Kidney (tissue), 13 donors: ENCODE measurements at regions not wholly inside any gene's neighbourhood (a gene's known extent, or its start where the extent isn't known, plus 50 kb on each side); places are given as distances from the start of the nearest gene placed in this dataset.

ENCODE experiments used
- DNase-seq, 5 donors: peaks; one replicate each; pipeline ENCODE4 v3.0.0-alpha.2; 2013 to 2020
- FAIRE-seq: peaks from 2 replicates; lab custom pipeline; 2012; peaks lifted over from hg19 to GRCh38; lab: Jason Lieb, UNC
- H3K27ac ChIP-seq, 2 donors: one replicate each; pipeline ENCODE4 v1.7.0; 2013; ENCODE audit warnings: low read depth in 2 of 2, low read length in 2 of 2, inconsistent platforms in 1 of 2
- H3K27me3 ChIP-seq: one replicate; pipeline ENCODE4 v1.7.1; 2013; ENCODE audit warnings: low read length, inconsistent platforms; ENCODE audit not compliant: control insufficient read depth, insufficient read depth
- H3K36me3 ChIP-seq, 3 donors: one replicate each; pipeline versions ENCODE4 v1.7.0 to v1.7.1; 2013; ENCODE audit warnings: low read length in 3 of 3, control low read depth in 1 of 3, inconsistent platforms in 1 of 3; ENCODE audit not compliant: insufficient read depth in 3 of 3, control insufficient read depth in 2 of 3
- H3K4me1 ChIP-seq, 3 donors: one replicate each; pipeline versions ENCODE4 v1.7.0 to v1.7.1; 2013; ENCODE audit warnings: low read length in 3 of 3, inconsistent platforms in 1 of 3, low read depth in 1 of 3; ENCODE audit not compliant: control insufficient read depth in 2 of 3, insufficient read depth in 2 of 3
- H3K4me3 ChIP-seq, 3 donors: one replicate each; pipeline versions ENCODE4 v1.7.0 to v1.8.1; 2013; ENCODE audit warnings: low read length in 3 of 3, control low read depth in 1 of 3, inconsistent platforms in 1 of 3
- H3K9ac ChIP-seq, 3 donors: one replicate each; pipeline versions ENCODE4 v1.7.0 to v1.7.1; 2013; ENCODE audit warnings: low read length in 3 of 3, control low read depth in 1 of 3, inconsistent platforms in 1 of 3
- H3K9me3 ChIP-seq, 3 donors: one replicate each; pipeline versions ENCODE4 v1.7.0 to v1.7.1; 2013; ENCODE audit warnings: low read length in 3 of 3, control low read depth in 1 of 3, inconsistent platforms in 1 of 3; ENCODE audit not compliant: control insufficient read depth in 2 of 3, insufficient read depth in 1 of 3
- CTCF ChIP-seq: IDR thresholded peaks from 3 replicates; pipeline ENCODE4 v1.5.1; 2012; ENCODE audit warnings: mild to moderate bottlenecking, moderate library complexity, borderline replicate concordance; ENCODE audit not compliant: insufficient read depth; ENCODE audit errors: extremely low read depth
- intact Hi-C: fragments of 100-400 bp; cut with DNase I; formaldehyde crosslinking; loops from one replicate; pipeline ENCODE4 v1.11.1; 2022
- donor health status: control.
- donor health status: control.
- donor health status: control.
- donor health status: control.
- donor health status: control.
- donor health status: DM: yes; HTN: yes; CAD: no.
- donor health status: Normal renal cell carcinoma (clear cell type).

GRCh38 chr22:48139776-48140175 is 1377.3 kb downstream of the TBC1D22A start:
- no peak overlapping the region for H3K27ac ChIP-seq
- H3K4me3 ChIP-seq: no peak overlapping the region
- TF ChIP-seq CTCF: no peak
- no peaks in the 10 kb centered on the region for H3K27me3 ChIP-seq
- H3K4me1 ChIP-seq: no peaks in the 10 kb centered on the region
- H3K36me3 ChIP-seq: no peaks in the 10 kb centered on the region
- no peaks in the 10 kb centered on the region for H3K9me3 ChIP-seq
- intact Hi-C loops: no loop called here
- no peak for DNase-seq
- no peak overlapping the region for H3K9ac ChIP-seq
- FAIRE-seq: no peak

- Histone ChIP-seq H3K36me3 (no peaks in the 10 kb centered on the region), H3K27ac (no peak overlapping the region), H3K4me3 (no peak overlapping the region), H3K9ac (no peak overlapping the region), H3K9me3 (no peaks in the 10 kb centered on the region), H3K4me1 (no peaks in the 10 kb centered on the region), H3K27me3 (no peaks in the 10 kb centered on the region)
- TF ChIP-seq CTCF: no peak
- no peak for DNase-seq
- intact Hi-C loops: no loop called here
- no peak for FAIRE-seq
Observed at GRCh38 chr22:48138855-48139254, 1376.4 kb downstream of the TBC1D22A start.

- no peak for TF ChIP-seq CTCF
- no peak overlapping the region for H3K4me3 ChIP-seq
- H3K36me3 ChIP-seq: no peaks in the 10 kb centered on the region
- no peaks in the 10 kb centered on the region for H3K27me3 ChIP-seq
- FAIRE-seq (no peak), DNase-seq (no peak)
- H3K4me1 ChIP-seq: no peaks in the 10 kb centered on the region
- no peaks in the 10 kb centered on the region for H3K9me3 ChIP-seq
- H3K9ac ChIP-seq: no peak overlapping the region
- H3K27ac ChIP-seq: no peak overlapping the region
- intact Hi-C loops: no loop called here
Observed at GRCh38 chr22:48138427-48138826, 1376.0 kb downstream of the TBC1D22A start.

- Histone ChIP-seq H3K27ac (no peak overlapping the region), H3K4me3 (no peak overlapping the region), H3K4me1 (no peaks in the 10 kb centered on the region), H3K9me3 (no peaks in the 10 kb centered on the region), H3K9ac (no peak overlapping the region), H3K27me3 (no peaks in the 10 kb centered on the region), H3K36me3 (no peaks in the 10 kb centered on the region)
- intact Hi-C loops: no loop called here
- FAIRE-seq (no peak), DNase-seq (no peak)
- TF ChIP-seq CTCF: no peak
Observed at GRCh38 chr22:48137640-48138039, 1375.2 kb downstream of the TBC1D22A start.
